Superior temporal gyrus (tissue), 1 donor: ENCODE measurements at regions not wholly inside any gene's neighbourhood (a gene's known extent, or its start where the extent isn't known, plus 50 kb on each side); places are given as distances from the start of the nearest gene placed in this dataset.
A peak's percentile ranks its signal among the peaks of the same experiment; 100 is the strongest.
"Not testable (repeated sequence)": the region's sequence is repeated elsewhere in the genome, so short reads cannot be mapped to it uniquely, and the experiment has no call there.

Experiments used
- DNase-seq: peaks from one replicate; pipeline ENCODE4 v3.0.0-alpha.2; 2016; ENCODE audit errors: extremely low spot score

- DNase-seq = no peak
Measured at GRCh38 chr3:105083945-105084344, 282.8 kb upstream of the ALCAM start.

GRCh38 chr3:105085506-105085905 lies 281.2 kb upstream of the ALCAM start:
- DNase-seq = no peak

DNA sequence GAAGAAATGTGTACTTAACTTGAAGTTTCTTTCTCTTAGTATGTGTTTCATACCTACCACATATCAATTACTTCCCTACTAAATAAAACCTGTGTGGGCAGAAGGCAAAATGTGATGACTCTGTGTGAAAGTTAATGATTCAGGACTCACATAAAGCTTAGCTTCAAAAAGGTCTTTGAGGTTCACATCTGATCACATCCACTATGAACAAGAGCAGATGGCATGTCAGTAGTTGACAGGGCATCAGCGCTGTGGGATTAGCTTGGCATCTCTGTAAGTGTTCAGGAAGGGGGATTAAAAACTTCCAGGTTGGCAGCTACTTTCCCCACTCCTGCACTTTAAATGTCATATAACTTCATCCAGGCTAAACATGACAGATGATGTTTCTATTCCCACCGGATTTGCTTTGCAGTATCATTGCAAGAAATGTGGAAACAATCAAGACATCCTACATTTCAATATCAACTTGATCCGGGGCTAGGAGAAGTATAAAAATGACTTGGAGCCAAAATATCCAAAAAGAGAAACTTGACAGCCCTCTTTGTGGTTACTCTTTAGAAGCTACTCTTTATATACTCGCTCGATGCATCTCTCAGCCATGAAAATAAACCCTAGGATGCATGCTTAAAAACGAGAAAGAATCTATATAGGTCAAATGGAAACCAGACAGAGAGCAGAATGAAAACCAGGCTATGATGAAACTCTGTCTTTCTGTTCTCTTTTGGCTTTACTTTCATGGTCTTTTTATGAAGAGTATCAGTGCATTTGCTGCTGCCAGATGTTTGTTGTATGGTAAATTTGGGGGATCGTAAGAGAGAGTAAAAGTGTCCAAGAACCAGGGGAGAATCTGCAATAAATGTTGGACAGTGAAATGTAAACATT lies 273.1 kb upstream of the ALCAM start:
- DNase-seq = no peak

DNA sequence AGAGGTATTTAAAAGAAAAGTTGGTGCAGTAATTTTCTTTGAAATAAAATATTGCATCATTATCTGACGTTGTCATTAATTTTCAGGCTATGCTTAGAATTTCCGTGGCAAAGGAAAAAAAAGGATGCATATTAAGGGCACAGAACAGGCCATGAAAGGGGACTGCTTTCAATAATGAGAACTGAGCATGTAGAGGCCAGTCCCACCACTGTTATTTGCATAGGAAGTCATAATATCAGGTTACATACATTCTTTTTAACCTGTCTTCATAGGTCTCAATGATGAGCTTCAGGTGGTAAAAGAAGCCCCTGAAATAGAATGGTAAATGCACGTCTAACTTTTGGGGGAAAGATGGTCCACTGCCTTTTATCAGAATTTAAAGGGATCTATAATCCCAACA lies 272.1 kb upstream of the ALCAM start:
- DNase-seq = no peak

DNA sequence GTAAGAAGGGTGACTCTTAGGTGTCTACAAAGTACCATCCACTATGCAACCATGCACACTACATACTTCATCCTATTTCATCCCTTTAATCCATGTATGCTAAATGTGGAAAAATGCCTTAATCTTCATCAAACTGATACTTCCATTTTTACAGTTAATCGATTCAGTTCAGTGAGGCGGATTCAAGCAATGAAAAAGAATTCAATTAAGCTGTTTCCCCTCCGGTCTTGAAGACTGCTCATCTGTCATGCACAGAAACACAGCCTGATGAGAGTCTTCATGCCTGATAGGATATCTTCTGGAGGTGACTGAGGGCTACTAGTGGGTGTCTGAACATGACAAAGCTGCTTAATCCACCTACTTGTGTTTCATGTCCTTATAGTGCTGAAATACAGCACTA lies 270.6 kb upstream of the ALCAM start:
- DNase-seq = no peak

DNA sequence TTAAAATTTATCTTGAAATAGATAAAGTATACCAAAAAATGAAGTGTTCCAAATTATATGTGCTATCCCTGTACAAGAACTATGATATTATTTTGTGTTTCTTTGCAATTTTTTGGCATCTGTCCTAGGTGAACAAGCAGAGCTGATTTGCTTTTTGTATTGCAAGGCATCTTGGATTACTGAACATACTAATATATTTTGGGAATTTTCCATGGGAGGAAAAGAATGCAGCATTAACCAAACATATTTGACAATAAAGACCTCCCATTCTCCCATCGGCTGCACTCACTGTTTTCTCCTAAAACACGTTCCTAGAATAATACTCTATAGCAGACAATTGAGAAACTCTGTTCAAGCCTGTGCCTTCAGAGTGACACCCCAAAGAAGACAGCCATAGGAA lies 265.1 kb upstream of the ALCAM start:
- DNase-seq = no peak

GRCh38 chr3:105103139-105103538 lies 263.6 kb upstream of the ALCAM start:
- DNase-seq = no peak

GRCh38 chr3:105108823-105109222 lies 257.9 kb upstream of the ALCAM start:
- no peak for DNase-seq

DNA sequence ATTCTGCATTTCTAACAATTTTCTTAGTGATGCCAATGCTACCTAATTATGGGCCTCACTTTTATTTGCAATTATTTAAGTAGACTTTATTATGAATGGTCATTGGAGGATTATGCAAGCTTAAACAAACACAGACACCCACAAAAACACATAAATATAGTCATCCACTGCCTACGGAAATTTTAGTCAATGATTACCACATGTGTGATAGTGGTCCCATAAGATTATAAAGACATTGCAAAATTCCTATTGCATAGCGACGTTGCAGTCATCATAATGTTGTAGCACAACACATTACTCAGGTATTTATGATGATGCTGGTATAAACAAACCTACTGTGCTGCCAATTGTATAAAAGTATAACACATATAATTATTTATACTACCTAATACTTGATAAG lies 247.8 kb upstream of the ALCAM start:
- no peak for DNase-seq

GRCh38 chr3:105119801-105120340 lies 246.8 kb upstream of the ALCAM start:
- DNase-seq = no peak

- DNase-seq = no peak
Measured at GRCh38 chr3:105130911-105131310, 235.8 kb upstream of the ALCAM start.

- DNase-seq = peak; percentile 37
Measured at GRCh38 chr3:105137911-105138310, 228.8 kb upstream of the ALCAM start.

- no peak for DNase-seq
Measured at GRCh38 chr3:105139881-105140560, 226.7 kb upstream of the ALCAM start.

DNA sequence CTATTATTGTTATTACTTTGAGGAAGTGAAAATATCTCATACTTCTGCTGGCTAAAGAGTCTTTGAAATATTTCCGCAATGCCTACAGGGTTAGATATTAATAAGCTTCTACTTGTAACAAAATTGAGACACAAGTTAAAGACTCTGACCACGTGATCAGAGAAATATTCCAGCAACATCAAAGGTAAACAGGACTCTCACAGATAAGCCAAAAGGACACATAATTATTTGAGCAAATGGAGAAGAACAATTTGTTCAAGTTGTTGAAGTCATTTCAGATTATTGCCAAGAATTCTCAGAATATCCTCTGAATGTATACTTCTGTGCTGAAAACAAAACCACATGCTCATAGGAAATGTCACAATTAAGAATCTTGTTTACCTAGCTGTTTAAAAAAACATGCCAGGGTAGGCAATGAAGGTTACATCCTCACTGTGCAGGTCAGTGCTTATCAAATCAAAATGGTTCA lies 225.8 kb upstream of the ALCAM start:
- no peak for DNase-seq

- no peak for DNase-seq
Measured at GRCh38 chr3:105144837-105145236, 221.9 kb upstream of the ALCAM start.

GRCh38 chr3:105145511-105145910 lies 221.2 kb upstream of the ALCAM start:
- no peak for DNase-seq

DNA sequence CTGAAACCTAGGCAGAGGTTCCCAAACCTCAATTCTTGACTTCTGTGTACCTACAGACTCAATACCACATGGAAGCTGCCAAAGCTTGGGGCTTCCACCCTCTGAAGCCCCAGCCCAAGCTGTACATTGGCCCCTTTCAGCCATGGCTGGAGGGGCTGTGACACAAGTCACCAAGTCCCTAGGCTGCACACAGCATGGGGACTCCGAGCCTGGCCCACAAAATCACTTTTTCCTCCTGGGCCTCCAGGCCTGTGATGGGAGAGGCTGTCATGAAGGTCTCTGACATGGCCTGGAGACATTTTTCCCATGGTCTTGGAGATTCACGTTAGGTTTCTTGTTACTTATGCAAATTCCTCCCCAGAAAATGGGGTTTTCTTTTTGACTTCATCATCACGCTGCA lies 217.5 kb upstream of the ALCAM start:
- not testable (repeated sequence) for DNase-seq

DNA sequence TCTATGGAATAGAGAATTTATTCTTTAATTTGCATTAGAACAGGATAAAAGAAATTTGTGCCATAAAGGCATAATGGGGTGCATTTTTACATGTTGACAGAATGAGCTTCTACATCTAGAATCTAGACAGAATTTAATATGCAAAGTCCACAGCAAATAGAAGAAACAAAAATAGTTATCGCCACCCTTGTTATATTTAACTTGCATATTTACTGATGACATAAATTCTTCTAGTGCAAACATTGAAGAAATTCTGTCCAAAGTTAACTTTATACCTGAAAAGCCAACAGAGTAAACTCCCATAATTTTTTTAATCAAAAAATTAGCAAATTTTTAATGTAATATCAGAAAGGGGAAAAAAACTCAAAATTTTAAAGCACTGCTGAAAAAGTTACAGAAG lies 213.7 kb upstream of the ALCAM start:
- no peak for DNase-seq

- DNase-seq = no peak
Measured at GRCh38 chr3:105154692-105155091, 212.0 kb upstream of the ALCAM start.

- no peak for DNase-seq
Measured at GRCh38 chr3:105157067-105157765, 209.5 kb upstream of the ALCAM start.

DNA sequence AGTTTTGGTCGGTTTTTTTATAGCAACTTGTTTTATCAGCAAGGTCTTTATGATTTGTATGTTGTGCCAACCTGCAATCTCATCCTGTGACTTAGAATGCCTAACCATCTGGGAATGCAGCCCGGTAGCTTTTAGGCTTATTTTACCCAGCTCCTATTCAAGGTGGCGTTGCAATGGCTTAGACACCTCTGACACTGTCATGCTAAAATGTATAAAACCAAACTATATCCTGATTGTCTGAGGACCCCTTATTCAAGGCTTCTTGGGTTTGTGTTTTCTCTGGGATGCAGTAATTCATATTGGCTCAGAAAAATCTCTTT lies 209.0 kb upstream of the ALCAM start:
- no peak for DNase-seq

DNA sequence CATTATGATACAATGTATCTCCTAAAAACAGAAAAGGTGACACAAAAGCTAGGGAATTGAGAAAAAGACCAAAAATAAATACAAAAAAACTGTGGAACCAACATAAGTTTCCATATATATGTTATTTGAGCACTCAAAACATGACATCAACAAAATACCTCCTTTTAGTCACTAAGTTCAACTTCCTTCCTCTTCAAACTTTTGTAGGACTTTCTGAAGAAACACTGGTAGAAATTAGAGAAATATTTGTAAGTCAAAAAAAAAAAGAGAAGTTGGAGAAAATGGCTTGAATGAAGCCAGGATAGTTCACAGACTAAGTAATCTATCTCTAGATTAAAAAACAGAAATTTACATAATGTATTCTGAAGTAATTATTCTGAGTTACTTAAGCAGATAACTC lies 208.4 kb upstream of the ALCAM start:
- DNase-seq = no peak
